ENCODE measurements at regions not wholly inside any gene's neighbourhood (a gene's known extent, or its start where the extent isn't known, plus 50 kb on each side); places are given as distances from the start of the nearest gene placed in this dataset.
"Not testable (repeated sequence)": the region's sequence is repeated elsewhere in the genome, so short reads cannot be mapped to it uniquely, and the experiment has no call there.

- not testable (repeated sequence) for TF ChIP-seq CTCF (conservative IDR thresholded peaks at IDR 0.05); EZH2 (IDR thresholded peaks at IDR 0.05; ENCODE audit: low read depth)
Measured at GRCh38 chr10:42994909-42995308, 82.0 kb upstream of the RET start.

All from PC-9 (cell line).